Tibial nerve (tissue), 3 donors: ENCODE measurements at regions not wholly inside any gene's neighbourhood (a gene's known extent, or its start where the extent isn't known, plus 50 kb on each side); places are given as distances from the start of the nearest gene placed in this dataset.

Experiments used
- CTCF ChIP-seq, 5 experiments: fragments of 200-600 bp in 3 of 5; fragments of 450-650 bp in 2 of 5; sonication (generic) in 3 of 5; IDR thresholded peaks; one replicate each; pipeline ENCODE4 v1.5.1; 2016 to 2019; ENCODE audit warnings: antibody characterized with exemption in 5 of 5, mild to moderate bottlenecking in 3 of 5, moderate library complexity in 2 of 5
- POLR2A ChIP-seq, 2 donors: fragments of 450-650 bp; IDR thresholded peaks; one replicate each; pipeline ENCODE4 v1.6.1; 2017; ENCODE audit warnings: antibody characterized with exemption in 2 of 2, mild to moderate bottlenecking in 2 of 2, moderate library complexity in 2 of 2

- TF ChIP-seq CTCF (IDR thresholded peaks at IDR 0.05) (no peak), POLR2A (IDR thresholded peaks at IDR 0.05) (no peak)
Observed at GRCh38 chr12:131482686-131483085, 228.2 kb upstream of the SFSWAP start.
